ENCODE measurements at regions not wholly inside any gene's neighbourhood (a gene's known extent, or its start where the extent isn't known, plus 50 kb on each side); places are given as distances from the start of the nearest gene placed in this dataset.

- no peak for DNase-seq (ENCODE audit: low read depth)
Measured at GRCh38 chr2:234835738-234836137, 116.1 kb upstream of the SH3BP4 start.

- no peak for DNase-seq (ENCODE audit: low read depth)
Measured at GRCh38 chr2:234834228-234834923, 117.4 kb upstream of the SH3BP4 start.

DNA sequence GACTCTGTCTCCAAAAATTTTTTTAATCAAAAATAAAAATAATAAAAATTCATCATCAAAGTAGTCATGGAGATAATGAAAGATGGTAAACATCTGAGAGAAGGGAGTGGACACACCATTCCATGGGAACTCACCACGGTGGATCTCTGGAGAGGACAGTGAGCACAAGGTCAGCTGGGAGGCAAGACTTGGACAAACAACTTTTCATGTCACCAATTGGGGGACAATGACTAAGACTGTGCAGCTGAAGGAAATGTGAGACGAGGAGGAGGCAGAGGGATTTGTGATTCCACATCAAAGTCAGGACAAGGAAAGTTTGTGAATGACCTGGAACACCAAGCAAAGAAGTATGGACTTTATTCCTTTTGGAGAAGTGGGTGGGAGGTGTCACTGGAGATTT lies 121.0 kb upstream of the SH3BP4 start:
- no peak for DNase-seq (ENCODE audit: low read depth)

DNA sequence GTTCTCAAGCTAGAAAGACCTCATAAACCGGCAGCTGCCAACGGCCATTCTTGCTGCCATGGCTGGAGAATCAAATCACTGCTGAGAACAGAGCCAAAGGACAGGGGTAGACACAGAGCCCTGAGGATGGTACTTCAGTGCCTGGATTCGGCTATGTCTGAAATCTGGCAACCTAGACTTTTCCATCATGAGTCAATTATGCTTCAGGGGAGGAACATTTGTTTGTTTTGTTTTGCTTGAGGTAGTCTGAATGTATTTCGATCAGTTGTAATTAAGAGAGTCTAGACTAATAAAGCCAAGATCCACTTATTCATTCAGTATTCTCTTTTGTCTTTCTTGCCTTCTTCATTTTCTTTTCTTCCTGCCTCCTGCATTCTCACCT lies 122.8 kb upstream of the SH3BP4 start:
- DNase-seq (ENCODE audit: low read depth), result no peak

DNA sequence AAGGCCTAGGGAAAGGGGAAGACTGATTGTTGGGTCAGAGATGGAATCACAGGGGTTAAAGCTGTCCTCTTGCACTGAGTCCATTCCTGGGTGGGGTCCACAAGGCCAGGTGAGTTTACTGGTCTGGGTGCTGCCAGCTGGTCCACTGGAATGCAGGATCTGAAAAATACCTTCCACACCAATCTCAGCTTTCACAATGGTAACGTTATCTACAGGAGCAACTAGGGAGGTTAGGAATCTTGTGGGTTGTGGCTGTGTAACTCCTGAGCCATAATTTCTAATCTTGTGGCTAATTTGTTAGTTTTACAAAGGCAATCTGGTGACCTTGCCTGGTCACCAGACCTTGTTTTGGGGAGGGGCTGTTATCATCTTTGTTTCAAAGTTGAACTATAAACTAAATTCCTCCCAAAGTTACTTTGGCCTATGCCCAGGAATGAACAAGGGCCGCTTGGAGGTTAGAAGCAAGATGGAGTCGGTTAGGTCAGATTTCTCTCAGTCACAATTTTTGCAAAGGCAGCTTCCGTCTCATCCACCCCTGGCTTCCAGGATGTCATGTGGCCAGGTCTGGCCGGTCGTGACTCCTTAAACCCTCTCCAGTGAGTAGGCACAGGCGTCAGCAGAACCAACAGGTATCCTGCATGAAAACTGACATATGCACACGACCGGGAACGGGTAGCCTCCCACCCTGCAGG lies 123.3 kb upstream of the SH3BP4 start:
- DNase-seq (ENCODE audit: low read depth), result no peak

DNA sequence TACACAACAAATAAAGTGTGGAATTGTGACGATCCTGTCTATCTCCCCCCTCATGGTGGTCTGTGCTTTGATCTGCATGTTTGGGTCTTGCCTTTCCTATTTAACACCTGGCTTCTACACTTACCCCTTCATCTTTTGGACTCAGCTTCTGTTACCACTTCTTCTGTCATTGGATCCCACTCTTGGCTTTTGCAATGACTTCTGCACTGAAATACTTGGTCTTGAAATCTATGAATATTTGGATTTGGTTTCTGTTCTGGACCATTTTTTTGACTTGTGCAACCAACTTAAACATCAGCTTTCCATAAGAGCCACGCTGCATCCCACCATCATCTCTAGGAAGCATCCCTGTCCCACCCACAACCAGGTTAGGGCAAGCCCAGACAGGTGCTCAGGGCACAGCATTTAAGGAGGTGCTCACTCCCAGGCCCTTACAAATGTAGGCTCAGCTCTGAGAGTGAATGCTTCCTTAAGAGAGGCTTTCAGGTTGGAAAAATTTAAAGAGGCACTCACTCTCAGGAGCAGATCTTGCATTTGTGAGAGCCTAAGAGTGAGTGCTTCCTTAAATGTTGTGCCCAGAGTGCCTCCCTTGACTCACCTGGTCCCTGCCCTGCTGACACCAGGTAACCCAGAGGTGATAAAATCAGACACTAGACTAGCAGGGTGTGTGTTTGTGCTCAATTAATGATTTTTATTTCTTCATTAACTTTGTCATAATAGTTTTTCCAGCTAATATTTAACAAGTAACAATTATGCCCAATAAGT lies 124.5 kb upstream of the SH3BP4 start:
- no peak for DNase-seq (ENCODE audit: low read depth)

- no peak for DNase-seq (ENCODE audit: low read depth)
Measured at GRCh38 chr2:234826681-234827080, 125.1 kb upstream of the SH3BP4 start.

DNA sequence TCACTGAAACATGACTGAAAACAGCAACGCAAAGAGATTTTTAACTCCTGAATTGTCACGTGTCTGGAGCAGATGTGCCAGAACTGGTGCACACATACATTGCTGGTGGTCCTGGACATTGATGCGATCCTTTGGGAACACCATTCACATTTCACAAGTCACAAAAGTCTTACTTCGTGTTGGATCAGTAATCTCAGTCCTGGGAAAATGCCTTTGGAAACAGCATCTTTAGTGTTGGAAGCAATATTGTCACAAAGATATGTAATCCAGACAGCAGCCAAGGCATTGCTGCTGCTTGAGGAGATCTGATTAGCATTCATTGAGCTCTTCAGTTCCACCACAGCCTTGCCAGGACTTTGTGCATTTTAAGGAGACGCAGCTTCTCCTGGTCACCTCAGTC lies 126.2 kb upstream of the SH3BP4 start:
- no peak for DNase-seq (ENCODE audit: low read depth)

GRCh38 chr2:234823877-234824376 lies 127.9 kb upstream of the SH3BP4 start:
- peak; percentile 99 for DNase-seq (ENCODE audit: low read depth)

DNA sequence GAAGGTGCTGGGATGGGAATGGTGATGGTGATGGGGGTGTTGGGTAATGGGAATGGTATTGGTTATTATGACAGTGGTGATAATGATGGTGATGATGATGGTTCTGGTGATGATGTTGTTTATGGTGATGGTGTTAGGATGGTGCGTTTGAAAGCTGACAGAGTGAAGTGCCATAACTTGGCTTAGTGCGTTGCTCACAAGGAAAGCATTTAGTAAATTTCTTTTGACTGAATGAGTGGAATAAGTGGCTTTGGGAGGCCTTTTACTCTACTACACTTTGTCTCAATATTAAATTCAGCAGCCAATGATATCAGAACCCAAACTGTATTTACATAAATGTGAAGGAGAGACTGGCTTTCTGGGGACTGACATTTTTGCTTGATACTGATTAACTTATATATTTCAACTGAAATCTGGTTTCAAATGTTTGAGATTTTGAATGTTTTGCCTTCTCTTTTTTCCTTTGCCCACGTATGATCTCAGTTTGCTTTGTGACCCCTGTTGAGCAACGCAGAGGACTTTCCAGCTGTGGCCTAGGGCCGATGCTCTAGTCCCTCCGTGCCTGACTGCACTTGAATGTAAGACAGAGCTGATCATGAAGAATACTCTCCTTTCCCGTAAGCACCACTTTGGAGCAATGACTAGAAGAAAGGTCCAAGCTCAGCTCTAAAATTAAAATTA lies 128.5 kb upstream of the SH3BP4 start:
- DNase-seq (ENCODE audit: low read depth), result no peak

DNA sequence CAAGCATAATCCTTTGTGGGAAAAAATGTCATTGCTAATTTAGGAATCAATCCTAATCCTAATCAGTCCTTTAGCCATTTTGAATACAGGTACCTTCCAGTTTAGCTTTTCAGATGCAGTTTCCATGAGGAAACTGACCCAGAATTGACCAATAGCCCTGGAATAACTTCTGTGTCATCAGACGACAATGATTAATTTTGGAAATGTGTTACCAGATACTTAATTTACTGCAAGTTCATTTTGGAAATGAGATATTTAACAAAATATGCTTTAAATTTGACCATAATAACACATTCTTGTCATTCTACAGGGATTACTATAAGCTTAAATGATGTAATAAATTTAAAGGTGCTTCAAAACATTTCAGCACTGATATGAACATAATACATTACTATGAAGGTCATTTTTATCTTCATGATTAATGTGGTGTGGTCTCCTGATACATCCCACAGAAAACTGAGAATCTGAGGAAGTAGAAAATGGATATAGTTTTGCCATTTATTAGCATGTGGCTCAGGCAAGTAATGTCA lies 129.8 kb upstream of the SH3BP4 start:
- DNase-seq (ENCODE audit: low read depth), result no peak

DNA sequence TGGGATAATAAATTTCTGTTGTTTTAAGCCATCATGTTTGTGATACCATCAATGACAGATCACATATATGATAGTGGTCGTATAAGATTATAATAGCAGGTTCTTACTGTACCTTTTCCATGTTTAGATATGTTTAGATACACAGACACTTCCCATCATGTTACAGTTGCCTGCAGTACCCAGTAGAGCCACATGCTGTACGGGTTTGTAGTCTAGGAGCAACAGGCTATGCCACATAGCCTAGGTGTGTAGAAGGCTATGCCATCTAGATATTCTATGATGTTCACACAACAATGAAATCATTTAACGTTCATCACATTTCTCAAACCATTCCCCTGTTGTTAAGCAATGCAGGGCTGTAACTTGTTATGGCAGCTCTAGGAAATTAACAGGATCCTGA lies 132.9 kb upstream of the SH3BP4 start:
- DNase-seq (ENCODE audit: low read depth), result no peak

GRCh38 chr2:234816491-234816890 lies 135.3 kb upstream of the SH3BP4 start:
- no peak for DNase-seq (ENCODE audit: low read depth)

- DNase-seq (ENCODE audit: low read depth), result no peak
Measured at GRCh38 chr2:234816056-234816455, 135.8 kb upstream of the SH3BP4 start.

GRCh38 chr2:234814374-234814773 lies 137.4 kb upstream of the SH3BP4 start:
- no peak for DNase-seq (ENCODE audit: low read depth)

DNA sequence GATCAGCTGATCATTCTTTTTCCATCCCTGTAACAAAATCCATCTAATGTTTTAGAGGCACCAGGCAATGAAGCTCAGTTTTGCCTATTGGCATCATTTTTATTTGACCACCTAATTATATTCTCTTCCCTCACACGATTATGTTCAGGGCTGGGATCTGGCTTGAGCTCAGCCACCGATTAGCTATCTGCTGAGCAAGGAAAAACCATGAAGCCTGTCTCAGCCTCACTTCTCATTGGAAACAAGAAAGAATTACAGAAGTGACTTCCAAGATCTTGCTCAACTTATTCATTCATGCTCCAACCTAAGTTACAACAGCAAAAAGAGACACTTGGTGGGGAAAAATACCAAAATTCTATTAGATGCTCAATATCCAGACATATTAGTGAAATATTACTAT lies 139.0 kb upstream of the SH3BP4 start:
- DNase-seq (ENCODE audit: low read depth), result no peak

DNA sequence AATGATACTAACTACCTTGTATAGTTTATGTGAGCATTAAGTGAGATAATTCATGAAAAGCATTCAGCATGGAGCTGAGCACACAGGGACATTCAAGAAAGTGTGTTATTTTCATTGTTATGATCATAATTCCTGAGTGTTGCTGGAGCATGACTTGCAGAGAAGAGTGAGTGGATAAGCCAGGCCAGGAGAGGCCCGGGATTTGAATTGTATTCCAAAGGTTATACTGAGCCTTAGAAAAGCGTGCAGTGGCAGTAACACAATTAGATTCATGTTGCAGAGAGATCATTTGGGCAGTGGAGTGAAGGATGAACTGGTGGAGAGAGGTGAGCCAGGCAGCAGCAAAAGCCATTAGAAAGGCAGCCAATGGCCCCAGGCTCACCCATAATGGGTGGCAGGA lies 142.9 kb upstream of the SH3BP4 start:
- no peak for DNase-seq (ENCODE audit: low read depth)

GRCh38 chr2:234806818-234807217 lies 145.0 kb upstream of the SH3BP4 start:
- DNase-seq (ENCODE audit: low read depth), result no peak

DNA sequence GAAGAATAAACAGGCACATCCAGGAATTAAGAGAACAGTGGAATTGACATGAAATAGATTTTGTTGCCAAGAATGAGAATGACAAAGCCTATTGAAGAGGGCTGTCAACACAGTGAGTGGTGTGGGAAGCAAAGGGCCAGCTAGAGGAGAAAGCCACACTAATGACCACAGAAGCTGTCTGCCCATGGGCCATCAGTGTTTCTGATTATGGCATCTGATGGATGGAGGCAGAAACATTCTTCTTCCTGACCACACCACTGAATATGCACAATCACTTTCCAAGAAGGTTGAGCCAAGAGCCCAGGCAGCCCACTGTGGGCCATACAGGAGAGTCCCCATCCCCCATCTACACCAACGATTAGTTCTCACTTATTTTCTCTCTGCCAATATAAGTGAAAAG lies 146.0 kb upstream of the SH3BP4 start:
- DNase-seq (ENCODE audit: low read depth), result no peak

GRCh38 chr2:234804704-234805103 lies 147.1 kb upstream of the SH3BP4 start:
- DNase-seq (ENCODE audit: low read depth), result no peak

- no peak for DNase-seq (ENCODE audit: low read depth)
Measured at GRCh38 chr2:234802845-234803171, 149.0 kb upstream of the SH3BP4 start.

DNA sequence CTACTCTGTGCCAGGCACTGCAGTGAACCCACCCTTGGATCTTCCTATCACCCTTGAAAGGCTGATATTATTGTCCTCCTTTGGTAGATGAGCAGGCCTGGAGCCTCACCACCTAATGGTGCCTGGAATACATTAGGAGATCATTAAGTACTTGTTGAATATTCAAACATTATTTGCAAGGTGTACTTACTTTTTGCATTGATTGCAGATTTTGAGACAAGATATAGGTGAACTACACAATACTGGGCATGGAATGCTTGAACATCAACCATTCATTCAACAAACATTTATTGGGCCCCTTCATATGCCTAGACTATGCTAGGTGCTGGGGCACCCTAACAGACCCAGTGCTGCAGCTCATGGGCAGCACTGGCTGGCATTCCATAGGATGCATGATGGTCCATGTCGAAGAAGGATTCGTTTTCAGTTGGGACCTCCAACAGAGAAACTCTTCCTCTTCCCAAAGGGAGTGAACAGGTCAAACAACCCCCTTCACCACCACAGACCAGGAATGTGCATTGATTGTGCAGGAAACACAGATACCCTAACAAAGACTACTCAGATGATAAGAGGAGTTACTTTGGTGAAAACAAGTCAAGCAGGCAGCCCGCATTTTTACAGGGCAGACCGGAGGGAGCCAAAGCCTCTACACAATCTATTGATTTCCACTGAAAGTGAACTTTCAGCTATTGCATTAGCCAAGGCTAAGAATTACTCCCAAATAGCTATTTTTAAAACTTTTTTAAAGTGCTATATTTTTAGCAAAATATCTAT lies 149.6 kb upstream of the SH3BP4 start:
- DNase-seq (ENCODE audit: low read depth), result no peak
